WERI-Rb-1 (cell line): ENCODE measurements at regions not wholly inside any gene's neighbourhood (a gene's known extent, or its start where the extent isn't known, plus 50 kb on each side); places are given as distances from the start of the nearest gene placed in this dataset.
"Not testable (repeated sequence)": the region's sequence is repeated elsewhere in the genome, so short reads cannot be mapped to it uniquely, and the experiment has no call there.

Source experiments
- DNase-seq: peaks from one replicate; pipeline ENCODE4 v3.0.0-alpha.2; 2020
- H3K27ac ChIP-seq: fragments of 250-450 bp; sonication (Bioruptor Pico); 2 replicates; pipeline ENCODE4 v1.5.1; 2020; ENCODE audit warnings: mild to moderate bottlenecking, moderate library complexity
- H3K27me3 ChIP-seq: fragments of 250-450 bp; sonication (Bioruptor Pico); 2 replicates; pipeline ENCODE4 v1.5.1; 2021; ENCODE audit warnings: mild to moderate bottlenecking, low read depth, moderate library complexity; ENCODE audit not compliant: insufficient read depth, severe bottlenecking
- H3K36me3 ChIP-seq: fragments of 250-450 bp; sonication (Bioruptor Pico); 2 replicates; pipeline ENCODE4 v1.5.1; 2020; ENCODE audit warnings: mild to moderate bottlenecking, moderate library complexity
- H3K4me3 ChIP-seq: 2 replicates; pipeline ENCODE4 v1.5.1; 2011; ENCODE audit warnings: low read depth, mild to moderate bottlenecking, control low read depth, low read length
- H3K9me3 ChIP-seq: fragments of 250-450 bp; sonication (Bioruptor Pico); 2 replicates; pipeline ENCODE4 v1.5.1; 2021; ENCODE audit warnings: mild to moderate bottlenecking, moderate library complexity; ENCODE audit not compliant: severe bottlenecking
- TF ChIP-seq, protein P1 (sequence below): IDR thresholded peaks from 2 replicates; pipeline ENCODE4 v1.5.1; 2011; ENCODE audit warnings: low read depth, mild to moderate bottlenecking, control low read depth, inconsistent platforms, low read length

DNA sequence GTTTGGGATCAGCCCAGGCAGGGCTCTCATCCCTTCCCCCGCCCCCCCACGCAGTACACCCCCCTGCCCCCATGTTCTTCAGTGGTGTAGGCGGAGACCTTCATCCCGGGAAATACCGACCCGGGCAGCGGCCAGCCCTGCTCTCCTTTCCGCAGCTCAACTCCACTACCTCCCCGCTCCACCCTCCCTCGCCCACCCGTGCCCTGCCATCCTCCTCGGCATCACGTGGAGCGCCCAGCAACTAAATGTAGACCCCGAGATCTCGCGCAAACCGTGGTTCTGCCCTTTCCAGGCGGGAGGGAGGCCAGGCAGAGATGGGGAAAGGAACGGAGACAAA is 1932.2 kb upstream of the DEFB115 start:
- H3K27me3 ChIP-seq, result peaks cover 15% of the 10 kb centered on the region
- no peaks in the 10 kb centered on the region for H3K36me3 ChIP-seq
- no peak for DNase-seq
- TF ChIP-seq, protein P1, sequence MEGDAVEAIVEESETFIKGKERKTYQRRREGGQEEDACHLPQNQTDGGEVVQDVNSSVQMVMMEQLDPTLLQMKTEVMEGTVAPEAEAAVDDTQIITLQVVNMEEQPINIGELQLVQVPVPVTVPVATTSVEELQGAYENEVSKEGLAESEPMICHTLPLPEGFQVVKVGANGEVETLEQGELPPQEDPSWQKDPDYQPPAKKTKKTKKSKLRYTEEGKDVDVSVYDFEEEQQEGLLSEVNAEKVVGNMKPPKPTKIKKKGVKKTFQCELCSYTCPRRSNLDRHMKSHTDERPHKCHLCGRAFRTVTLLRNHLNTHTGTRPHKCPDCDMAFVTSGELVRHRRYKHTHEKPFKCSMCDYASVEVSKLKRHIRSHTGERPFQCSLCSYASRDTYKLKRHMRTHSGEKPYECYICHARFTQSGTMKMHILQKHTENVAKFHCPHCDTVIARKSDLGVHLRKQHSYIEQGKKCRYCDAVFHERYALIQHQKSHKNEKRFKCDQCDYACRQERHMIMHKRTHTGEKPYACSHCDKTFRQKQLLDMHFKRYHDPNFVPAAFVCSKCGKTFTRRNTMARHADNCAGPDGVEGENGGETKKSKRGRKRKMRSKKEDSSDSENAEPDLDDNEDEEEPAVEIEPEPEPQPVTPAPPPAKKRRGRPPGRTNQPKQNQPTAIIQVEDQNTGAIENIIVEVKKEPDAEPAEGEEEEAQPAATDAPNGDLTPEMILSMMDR, result no peak
- no peak overlapping the region for H3K4me3 ChIP-seq
- no peak overlapping the region for H3K27ac ChIP-seq
- H3K9me3 ChIP-seq, result peaks cover under 1% of the 10 kb centered on the region

- peaks cover 17% of the 10 kb centered on the region for H3K27me3 ChIP-seq
- DNase-seq, H3K27ac ChIP-seq, H3K9me3 ChIP-seq, H3K36me3 ChIP-seq, H3K4me3 ChIP-seq: not testable (repeated sequence)
Observed at GRCh38 chr20:29325781-29326180, 1931.7 kb upstream of the DEFB115 start.

GRCh38 chr20:29326376-29327070 is 1930.9 kb upstream of the DEFB115 start:
- DNase-seq, result no peak
- peaks cover 16% of the 10 kb centered on the region for H3K27me3 ChIP-seq
- TF ChIP-seq, protein P1, result no peak
- no peaks in the 10 kb centered on the region for H3K36me3 ChIP-seq
- H3K4me3 ChIP-seq, result no peak overlapping the region
- peaks cover 6% of the 10 kb centered on the region for H3K9me3 ChIP-seq
- no peak overlapping the region for H3K27ac ChIP-seq

- TF ChIP-seq, protein P1, result peak; percentile 52
- not testable (repeated sequence) for H3K9me3 ChIP-seq, H3K27ac ChIP-seq, H3K4me3 ChIP-seq, H3K36me3 ChIP-seq
- peaks cover 14% of the 10 kb centered on the region for H3K27me3 ChIP-seq
- DNase-seq, result peak; percentile 28
Observed at GRCh38 chr20:29327600-29328420, 1929.7 kb upstream of the DEFB115 start.

DNA sequence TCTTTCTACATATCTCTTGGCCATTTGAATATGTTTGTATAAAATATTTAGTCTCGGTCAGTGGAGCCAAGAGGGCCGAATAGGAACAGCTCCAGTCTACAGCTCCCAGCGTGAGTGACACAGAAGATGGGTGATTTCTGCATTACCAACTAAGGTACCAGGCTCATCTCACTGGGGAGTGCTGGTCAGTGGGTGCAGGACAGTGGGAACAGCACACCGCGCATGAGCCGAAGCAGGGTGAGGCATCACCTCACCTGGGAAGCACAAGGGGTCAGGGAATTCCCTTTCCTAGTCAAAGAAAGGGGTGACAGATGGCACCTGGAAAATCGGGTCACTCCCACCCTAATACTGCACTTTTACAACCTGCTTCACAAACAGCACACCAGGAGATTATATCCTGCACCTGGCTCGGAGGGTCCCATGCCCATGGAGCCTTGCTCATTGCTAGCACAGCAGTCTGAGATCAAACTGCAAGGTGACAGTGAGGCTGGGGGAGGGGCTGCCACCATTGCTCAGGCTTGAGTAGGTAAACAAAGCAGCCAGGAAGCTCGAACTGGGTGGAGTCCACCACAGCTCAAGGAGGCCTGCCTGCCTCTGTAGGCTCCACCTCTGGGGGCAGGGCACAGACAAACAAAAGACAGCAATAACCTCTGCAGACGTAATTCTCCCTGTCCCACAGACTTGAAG is 1926.9 kb upstream of the DEFB115 start:
- not testable (repeated sequence) for H3K4me3 ChIP-seq, H3K9me3 ChIP-seq, H3K27ac ChIP-seq, H3K27me3 ChIP-seq, H3K36me3 ChIP-seq, DNase-seq

DNA sequence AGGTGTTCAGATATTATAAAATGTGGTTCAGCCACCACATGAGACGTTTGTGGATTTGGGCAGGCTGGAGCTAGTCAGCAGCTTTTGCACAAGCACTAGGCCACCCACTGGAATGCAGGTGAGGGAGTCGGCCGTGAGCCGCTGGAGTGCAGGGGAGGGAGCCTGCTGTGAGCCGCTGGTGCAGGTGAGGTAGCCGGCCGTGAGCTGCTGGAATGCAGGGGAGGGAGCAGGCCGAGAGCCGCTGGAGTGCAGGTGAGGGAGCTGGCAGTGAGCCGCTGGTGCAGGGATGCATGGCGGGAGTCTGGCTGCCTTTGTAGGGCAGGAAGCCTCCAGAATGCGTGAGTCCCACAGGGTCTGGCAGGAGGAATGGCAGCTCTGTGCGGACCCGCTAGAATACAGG is 1907.6 kb upstream of the DEFB115 start:
- TF ChIP-seq, protein P1, result no peak
- Histone ChIP-seq H3K27ac (no peak overlapping the region), H3K9me3 (no peaks in the 10 kb centered on the region), H3K36me3 (no peaks in the 10 kb centered on the region), H3K27me3 (peaks cover 11% of the 10 kb centered on the region), H3K4me3 (no peak overlapping the region)
- no peak for DNase-seq

DNA sequence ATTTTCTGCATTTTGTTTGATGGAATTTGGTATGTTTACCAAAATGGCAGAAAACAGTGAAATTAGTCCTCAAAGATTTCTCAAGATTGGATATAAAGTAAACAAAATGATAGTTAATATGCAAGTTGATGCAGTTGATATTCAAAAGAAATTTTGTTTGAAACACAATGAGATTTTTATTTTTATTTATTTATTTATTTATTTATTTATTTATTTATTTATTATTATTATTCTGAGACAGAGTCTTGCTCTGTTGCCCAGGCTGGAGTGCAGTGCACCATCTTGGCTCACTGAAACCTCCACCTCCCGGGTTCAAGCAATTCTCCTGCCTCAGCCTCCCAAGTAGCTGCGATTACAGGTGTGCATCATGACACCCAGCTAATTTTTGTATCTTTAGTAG is 1881.5 kb upstream of the DEFB115 start:
- H3K27ac ChIP-seq, H3K9me3 ChIP-seq, DNase-seq, H3K4me3 ChIP-seq, H3K36me3 ChIP-seq, H3K27me3 ChIP-seq: not testable (repeated sequence)

DNA sequence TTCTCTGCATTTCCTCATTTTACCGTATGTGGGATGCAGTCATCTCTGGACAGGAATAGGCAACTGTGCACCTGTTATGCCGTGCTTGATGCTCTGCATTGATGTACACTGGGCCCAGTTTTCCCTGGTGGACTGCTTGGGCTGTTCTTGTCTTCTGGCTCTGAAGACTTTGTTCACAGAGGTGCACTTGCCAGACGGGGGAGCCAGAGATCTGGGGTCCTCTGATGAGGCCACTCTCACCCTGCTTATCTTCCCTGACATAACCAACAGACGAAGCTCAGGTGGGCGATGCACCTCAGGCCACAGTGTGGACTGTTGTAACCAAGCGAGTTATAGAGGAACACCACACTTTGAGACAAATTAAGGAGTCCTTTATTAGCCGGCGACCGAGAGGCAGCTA is 1864.6 kb upstream of the DEFB115 start:
- not testable (repeated sequence) for DNase-seq, H3K36me3 ChIP-seq, H3K27ac ChIP-seq, H3K9me3 ChIP-seq, H3K27me3 ChIP-seq, H3K4me3 ChIP-seq
